ENCODE measurements at regions not wholly inside any gene's neighbourhood (a gene's known extent, or its start where the extent isn't known, plus 50 kb on each side); places are given as distances from the start of the nearest gene placed in this dataset.

DNA sequence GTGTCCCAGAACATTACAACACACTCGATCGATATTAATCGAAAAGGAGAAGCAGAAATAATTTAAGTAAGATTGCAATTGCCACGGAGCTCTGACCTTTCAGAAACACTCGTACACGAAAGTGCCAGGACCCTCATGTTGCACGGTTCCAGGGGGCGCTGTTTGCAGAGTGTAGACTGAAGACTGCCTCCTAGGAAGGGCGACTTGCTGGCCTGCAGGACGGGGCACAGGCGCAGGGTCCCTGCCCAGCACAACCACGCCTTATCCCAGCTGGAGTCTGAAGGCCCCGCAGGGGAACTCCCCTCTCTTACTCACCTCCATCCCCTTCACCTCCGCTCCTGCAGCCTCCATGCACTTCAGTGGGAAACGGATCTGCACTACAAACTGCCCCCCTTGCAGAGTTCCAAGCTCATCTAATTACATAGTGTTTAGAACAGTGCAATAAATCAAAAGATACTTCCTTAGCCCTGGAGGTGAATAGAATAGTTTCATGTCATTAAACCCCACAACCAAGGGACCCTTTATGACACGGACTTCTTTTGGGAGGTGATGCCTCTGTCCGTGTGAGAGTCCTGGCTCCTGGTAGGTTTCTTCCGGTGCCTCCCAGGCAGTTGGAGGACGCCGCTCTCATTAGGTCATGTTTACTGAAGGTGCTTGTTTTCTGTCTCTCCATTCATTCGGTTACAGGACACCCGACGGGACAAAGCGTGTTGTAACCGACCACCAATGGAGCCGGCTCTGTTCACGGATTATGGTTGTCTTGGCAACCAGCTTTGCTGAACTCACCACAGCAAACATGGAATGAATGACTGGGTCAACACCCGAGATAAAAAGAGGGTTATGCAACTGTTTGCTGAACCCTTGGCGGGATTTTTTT lies 262.2 kb downstream of the BAMBI start (continued):
- TF ChIP-seq, protein P1, sequence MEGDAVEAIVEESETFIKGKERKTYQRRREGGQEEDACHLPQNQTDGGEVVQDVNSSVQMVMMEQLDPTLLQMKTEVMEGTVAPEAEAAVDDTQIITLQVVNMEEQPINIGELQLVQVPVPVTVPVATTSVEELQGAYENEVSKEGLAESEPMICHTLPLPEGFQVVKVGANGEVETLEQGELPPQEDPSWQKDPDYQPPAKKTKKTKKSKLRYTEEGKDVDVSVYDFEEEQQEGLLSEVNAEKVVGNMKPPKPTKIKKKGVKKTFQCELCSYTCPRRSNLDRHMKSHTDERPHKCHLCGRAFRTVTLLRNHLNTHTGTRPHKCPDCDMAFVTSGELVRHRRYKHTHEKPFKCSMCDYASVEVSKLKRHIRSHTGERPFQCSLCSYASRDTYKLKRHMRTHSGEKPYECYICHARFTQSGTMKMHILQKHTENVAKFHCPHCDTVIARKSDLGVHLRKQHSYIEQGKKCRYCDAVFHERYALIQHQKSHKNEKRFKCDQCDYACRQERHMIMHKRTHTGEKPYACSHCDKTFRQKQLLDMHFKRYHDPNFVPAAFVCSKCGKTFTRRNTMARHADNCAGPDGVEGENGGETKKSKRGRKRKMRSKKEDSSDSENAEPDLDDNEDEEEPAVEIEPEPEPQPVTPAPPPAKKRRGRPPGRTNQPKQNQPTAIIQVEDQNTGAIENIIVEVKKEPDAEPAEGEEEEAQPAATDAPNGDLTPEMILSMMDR (IDR thresholded peaks at IDR 0.05 in 2 of 3, conservative IDR thresholded peaks at IDR 0.05 in 1 of 3; ENCODE audit: insufficient read depth in 2 of 3, low read depth in 1 of 3, low read length in 3 of 3) = peak; percentile 69 to 92 (median 83)
- TF ChIP-seq, protein P2, sequence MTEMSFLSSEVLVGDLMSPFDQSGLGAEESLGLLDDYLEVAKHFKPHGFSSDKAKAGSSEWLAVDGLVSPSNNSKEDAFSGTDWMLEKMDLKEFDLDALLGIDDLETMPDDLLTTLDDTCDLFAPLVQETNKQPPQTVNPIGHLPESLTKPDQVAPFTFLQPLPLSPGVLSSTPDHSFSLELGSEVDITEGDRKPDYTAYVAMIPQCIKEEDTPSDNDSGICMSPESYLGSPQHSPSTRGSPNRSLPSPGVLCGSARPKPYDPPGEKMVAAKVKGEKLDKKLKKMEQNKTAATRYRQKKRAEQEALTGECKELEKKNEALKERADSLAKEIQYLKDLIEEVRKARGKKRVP (CRISPR knock-in tag; IDR thresholded peaks at IDR 0.05) = no peak
- TF ChIP-seq FOXK2 (conservative IDR thresholded peaks at IDR 0.05 in 1 of 2, IDR thresholded peaks at IDR 0.05 in 1 of 2; ENCODE audit: low read depth in 2 of 2) (peak; percentile 41 to 62; a peak in 3 of 4 replicates), COPS2 (conservative IDR thresholded peaks at IDR 0.05) (no peak), MCM5 (IDR thresholded peaks at IDR 0.05; ENCODE audit: low read depth) (no peak), CBX3 (IDR thresholded peaks at IDR 0.05; ENCODE audit: borderline replicate concordance in 1 of 2, low read length in 2 of 2) (peak in 1 of 2 experiments; percentile 62; a peak in 1 of 3 replicates), RAD21 (CRISPR knock-in tag; conservative IDR thresholded peaks at IDR 0.05 in 1 of 2, IDR thresholded peaks at IDR 0.05 in 1 of 2) (peak; percentile 18 to 63; a peak in 2 of 4 replicates), U2AF2 (optimal IDR thresholded peaks at IDR 0.05; ENCODE audit: low read depth, low read length) (no peak), RBM15 (IDR thresholded peaks at IDR 0.05; ENCODE audit: insufficient read depth, low read length) (no peak), SMAD4 (CRISPR knock-in tag; conservative IDR thresholded peaks at IDR 0.05) (0 out of 2 replicates have a peak, but pooled peaks have one; percentile 18)
- TF ChIP-seq, protein P3, sequence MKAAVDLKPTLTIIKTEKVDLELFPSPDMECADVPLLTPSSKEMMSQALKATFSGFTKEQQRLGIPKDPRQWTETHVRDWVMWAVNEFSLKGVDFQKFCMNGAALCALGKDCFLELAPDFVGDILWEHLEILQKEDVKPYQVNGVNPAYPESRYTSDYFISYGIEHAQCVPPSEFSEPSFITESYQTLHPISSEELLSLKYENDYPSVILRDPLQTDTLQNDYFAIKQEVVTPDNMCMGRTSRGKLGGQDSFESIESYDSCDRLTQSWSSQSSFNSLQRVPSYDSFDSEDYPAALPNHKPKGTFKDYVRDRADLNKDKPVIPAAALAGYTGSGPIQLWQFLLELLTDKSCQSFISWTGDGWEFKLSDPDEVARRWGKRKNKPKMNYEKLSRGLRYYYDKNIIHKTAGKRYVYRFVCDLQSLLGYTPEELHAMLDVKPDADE (conservative IDR thresholded peaks at IDR 0.05; ENCODE audit: control insufficient read depth, low read depth, low read length) = 0 out of 2 replicates have a peak, but pooled peaks have one; percentile 14
- TF ChIP-seq, protein P4, sequence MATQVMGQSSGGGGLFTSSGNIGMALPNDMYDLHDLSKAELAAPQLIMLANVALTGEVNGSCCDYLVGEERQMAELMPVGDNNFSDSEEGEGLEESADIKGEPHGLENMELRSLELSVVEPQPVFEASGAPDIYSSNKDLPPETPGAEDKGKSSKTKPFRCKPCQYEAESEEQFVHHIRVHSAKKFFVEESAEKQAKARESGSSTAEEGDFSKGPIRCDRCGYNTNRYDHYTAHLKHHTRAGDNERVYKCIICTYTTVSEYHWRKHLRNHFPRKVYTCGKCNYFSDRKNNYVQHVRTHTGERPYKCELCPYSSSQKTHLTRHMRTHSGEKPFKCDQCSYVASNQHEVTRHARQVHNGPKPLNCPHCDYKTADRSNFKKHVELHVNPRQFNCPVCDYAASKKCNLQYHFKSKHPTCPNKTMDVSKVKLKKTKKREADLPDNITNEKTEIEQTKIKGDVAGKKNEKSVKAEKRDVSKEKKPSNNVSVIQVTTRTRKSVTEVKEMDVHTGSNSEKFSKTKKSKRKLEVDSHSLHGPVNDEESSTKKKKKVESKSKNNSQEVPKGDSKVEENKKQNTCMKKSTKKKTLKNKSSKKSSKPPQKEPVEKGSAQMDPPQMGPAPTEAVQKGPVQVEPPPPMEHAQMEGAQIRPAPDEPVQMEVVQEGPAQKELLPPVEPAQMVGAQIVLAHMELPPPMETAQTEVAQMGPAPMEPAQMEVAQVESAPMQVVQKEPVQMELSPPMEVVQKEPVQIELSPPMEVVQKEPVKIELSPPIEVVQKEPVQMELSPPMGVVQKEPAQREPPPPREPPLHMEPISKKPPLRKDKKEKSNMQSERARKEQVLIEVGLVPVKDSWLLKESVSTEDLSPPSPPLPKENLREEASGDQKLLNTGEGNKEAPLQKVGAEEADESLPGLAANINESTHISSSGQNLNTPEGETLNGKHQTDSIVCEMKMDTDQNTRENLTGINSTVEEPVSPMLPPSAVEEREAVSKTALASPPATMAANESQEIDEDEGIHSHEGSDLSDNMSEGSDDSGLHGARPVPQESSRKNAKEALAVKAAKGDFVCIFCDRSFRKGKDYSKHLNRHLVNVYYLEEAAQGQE (IDR thresholded peaks at IDR 0.05; ENCODE audit: borderline replicate concordance) = peak; percentile 46; the same call in 1 of the 2 replicates
- TF ChIP-seq, protein P4 (CRISPR knock-in tag; IDR thresholded peaks at IDR 0.05; ENCODE audit: low read depth) = no peak
